HPDE6-E6E7 (cell line): ENCODE measurements at regions not wholly inside any gene's neighbourhood (a gene's known extent, or its start where the extent isn't known, plus 50 kb on each side); places are given as distances from the start of the nearest gene placed in this dataset.

Source experiments
- DNase-seq: peaks from one replicate; pipeline ENCODE4 v3.0.0; 2011; ENCODE audit warnings: missing footprints; ENCODE audit errors: extremely low spot score

DNA sequence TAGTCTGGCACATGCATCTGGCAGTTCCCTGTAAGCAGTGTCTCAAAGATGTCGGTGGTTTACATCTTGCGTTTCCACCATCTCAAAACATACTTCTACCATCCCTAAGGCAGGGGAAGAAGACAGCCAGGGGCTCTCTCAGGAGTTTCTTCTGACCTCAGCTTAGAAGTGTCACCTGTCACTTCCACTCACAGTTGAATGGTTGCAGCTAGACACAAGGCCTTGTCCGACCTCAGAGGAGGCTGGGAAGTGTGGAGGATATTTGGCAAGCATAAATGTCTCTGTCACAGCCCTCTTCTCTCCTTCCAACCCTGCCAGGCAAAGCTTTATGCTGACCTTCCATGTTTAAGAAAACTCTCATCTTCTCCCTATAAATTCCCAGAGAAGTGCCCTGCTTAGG lies 193.3 kb downstream of the HERPUD2 start:
- no peak for DNase-seq

DNA sequence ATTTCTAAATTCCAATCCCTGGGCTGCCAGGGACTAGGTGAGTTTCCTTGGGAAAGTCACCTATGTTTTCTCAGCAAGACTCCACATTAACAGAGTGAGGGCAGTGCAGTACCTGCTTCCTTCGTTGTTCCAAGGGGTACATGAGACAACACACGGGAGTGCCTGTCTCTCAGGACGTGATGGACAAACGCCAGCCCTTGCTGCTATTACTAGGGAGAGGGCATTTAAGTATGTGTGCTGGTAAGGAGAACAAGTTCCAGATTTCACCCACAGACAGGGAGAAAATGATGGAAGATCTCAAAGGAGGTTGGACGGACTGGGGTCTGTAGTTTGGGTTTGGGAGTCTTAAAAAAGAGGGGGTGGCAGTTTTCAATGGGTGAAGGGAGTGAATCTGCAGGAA lies 195.7 kb downstream of the HERPUD2 start:
- no peak for DNase-seq

DNA sequence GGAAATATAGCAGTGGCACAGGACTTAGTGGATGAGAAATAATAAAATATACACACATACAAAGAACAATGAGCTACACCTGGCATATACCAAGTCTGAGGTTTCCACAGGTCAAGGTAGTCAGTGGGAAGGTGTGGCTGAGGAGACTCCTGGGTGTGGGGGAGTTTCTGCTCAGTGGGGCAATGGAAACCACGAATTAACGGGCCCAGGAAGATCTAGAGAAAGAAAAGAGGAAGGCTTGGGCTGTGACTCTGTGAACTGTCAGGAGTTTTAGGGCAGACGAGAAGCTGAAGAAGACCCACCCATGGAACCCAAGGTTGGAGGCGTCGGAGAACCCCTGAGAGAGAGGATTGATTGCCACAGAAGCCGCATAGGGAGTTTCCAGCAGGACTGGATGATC lies 196.5 kb downstream of the HERPUD2 start:
- no peak for DNase-seq

DNA sequence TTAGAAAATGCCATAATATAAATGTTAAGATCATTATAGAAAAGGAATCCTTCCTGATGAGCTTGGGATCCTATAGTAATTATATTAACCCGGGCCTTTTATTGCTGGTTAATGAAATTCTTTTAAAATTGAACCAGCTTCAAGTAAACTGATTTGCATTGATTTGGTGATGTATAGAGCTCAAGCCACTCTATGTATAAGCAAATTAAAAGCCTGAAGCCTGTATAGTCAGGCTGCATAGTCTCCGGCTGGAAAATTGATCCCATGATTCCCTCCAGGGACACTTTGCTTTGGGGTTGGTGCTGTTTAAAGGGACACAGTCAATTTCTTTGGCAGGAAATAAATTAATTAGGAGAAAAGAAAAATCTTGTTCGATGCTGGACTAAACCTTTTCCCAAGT lies 199.1 kb downstream of the HERPUD2 start:
- no peak for DNase-seq

DNA sequence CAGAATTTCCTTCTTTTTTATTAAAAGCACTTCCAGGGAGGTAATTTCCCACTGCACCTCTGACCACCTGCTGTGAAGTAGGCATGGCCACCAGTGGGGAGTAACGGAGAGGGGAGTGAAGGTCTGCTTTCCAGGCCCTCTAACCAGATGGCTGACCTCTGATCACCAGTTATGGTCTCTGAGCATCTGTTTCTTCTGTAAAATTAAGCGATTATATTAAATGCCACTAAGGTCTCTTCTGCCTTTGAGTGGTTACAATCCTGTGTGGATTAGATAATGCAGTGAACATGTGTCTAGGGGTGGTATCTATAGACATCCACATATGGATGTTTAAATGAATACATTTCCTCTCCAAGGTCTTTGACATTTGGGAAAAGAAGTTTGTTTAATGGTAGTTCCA lies 199.6 kb downstream of the HERPUD2 start:
- DNase-seq, result no peak

DNA sequence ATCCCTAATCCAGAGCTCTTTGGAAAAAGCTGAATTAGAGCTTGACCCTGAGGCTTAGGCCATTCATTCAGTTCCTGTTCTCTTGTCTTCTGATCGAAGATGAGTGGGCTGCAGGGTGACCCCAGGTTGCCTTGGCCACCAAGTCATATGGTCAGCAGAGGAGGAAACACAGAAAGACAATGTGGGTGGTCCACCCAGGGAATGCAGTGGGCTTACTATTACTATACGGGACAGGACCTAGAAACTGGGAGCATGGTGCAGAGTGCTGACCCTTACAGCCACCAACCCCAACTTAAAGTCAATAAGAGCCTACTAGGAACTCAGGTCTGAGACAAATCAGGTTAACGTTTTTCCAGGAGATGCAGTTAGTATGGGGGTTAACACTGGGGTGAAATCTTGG lies 200.5 kb downstream of the HERPUD2 start:
- no peak for DNase-seq

DNA sequence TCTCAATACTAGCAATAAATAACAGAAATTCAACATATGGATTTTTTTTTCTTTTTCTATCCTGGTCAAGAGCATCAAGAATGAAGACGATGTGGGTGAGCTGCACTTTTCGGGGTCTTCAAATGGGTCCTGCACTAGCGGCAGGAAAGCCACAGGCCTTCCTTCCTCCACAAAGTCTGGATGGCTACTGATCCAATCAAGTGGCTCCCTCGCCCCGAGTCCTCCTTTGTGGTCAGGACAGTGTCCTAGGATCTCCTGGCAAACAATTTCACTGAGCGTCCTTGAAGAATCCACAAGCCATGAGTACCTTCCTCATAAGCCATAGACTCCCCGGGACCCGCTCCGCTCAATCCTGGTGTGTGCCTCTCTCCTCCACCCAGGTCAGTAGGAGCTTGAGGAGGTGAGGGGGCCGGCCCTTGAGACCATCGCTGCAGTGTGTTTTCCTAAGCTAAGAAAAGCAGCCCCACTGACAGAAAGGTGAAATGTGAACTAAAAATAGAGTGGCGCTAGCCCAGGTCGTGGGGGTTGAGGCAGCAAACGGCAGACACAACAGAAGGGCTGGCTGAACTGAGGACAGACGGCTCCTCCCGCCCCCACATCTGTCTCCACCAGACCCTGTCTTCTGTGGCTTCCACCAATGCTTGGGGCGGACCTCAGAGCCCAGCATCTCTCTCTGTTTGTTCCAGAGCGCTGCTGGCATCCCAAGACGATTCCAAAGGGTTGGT lies 202.3 kb downstream of the HERPUD2 start:
- no peak for DNase-seq

DNA sequence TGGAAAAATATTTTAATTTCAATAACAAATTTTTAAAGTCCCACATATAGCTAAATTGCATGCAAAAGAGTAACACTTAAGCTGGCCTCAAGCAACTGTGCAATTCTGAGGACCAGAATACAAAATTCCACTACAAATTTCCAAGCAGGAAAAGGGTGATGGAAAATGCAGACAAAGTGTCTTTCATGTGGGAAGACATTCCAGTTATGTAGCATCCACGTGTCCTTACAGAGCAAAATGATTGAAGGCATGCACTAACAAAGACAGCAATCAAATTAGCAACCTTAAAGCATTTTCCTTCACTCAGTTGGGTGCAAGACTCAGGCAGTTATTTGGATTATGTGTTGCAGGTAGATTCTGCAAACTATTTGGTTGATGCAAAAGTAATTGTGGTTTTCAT lies 203.7 kb downstream of the HERPUD2 start:
- DNase-seq, result no peak

DNA sequence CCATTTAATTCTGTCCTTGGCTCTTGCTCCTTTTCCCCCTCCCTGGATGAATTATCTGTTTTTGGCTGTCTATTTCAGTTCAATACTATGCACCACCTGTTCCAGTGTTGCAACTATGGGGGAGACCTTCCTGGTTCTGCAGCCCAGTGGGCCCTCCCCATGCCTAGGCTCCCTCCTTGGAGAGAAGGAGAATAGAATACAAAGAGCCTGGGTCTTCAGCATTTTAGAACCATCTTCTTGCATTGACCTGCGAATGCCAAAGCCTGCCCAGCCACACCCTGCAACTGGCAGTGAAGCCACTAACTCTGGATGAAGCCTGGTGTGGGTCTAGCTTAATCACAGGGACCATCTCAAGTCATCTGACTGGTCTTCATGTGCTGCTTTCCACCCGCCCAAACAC lies 207.1 kb downstream of the HERPUD2 start:
- no peak for DNase-seq

DNA sequence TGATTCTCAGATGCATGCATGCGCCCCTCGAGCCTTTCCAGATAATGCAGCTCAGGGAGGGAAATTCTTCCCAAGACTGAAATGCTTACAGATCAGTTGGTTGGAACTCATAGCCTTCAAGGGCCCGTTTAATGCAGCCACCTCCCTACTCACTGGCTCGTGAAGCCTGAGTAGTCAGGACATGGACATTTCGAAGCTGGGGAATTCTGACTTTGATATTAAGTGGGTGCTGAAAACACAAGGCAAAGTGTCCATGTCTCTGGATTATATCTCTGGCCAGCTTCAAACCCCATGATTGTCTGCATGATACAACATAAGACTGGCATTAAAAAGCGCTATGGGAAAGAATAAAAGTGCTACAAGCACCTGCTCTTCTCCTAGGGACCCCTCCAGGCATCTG lies 207.5 kb downstream of the HERPUD2 start:
- no peak for DNase-seq

DNA sequence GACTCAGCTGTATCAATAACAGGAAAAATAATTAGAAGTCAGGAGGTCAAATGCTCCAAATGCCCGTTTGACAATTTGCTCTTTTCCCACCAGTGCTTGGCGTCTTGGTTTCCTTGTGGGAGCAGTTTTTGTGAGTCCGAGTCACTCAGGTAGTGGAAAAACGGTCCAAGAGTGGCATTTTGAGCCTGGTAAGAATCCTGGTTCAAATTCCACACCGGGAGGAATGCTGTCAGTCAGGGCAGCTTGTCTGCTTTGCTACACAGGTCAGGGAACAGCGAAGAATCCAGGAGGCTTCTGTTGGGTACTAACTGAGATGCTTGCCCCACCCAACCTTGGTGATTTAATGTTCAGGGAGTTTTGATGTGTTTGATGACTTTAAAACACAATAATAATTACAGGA lies 209.5 kb downstream of the HERPUD2 start:
- no peak for DNase-seq

DNA sequence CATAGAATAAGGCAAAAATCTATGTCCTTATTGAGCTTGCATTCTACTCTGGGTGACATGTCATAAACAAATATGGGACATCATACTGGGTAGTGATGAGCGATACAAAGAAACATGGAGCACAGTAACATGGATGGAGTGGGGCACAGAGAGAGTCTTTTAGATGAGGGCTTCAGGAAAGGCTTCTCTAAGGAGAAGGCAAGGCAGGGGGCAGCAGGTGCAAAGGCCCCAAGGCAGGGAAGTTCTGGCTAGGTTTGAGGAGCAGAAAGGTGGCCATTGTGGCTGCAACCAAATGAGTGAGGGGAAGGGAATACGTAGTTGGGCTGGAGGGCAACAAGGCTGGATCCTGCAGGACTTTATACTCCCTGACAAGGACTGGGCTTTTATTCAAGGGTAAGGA lies 211.4 kb downstream of the HERPUD2 start:
- DNase-seq, result no peak

DNA sequence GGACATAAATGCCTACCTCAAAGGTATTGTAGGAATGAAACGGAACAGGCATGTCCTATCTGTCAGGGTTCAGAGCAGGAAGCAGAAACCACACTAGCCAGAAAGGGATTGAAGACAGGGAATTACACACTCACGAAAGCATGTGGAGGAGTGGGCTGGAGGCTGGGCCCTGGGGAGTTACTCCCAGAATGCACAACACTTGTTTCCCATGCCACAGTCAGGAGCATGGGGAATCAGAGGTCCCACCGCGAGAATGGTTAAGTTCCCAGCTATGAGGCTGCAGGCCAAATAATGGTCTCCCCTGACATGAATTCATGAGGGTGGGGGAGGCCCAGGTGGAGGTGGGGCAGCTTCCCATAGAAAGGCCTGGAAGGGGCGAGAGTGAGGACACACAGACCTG lies 212.7 kb downstream of the HERPUD2 start:
- DNase-seq, result no peak

DNA sequence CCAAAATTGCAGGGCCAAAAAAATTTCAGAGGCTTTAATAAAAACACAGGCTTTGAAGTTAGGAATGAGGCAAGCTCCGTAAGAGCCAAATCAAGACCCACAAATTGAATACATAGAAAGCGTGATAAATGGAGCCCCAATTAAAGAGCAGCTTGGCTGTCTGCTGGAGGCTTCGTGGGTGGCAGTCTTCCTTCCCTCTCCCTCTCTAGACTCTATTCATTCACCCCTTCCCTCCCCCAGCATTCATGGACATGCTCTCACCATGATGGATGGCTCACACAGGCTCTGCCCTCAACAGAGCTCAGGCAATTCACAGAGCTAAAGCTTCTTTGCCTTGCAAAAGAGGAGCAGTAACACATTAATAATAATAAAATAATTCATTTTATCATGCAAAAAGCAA lies 214.1 kb downstream of the HERPUD2 start:
- no peak for DNase-seq

DNA sequence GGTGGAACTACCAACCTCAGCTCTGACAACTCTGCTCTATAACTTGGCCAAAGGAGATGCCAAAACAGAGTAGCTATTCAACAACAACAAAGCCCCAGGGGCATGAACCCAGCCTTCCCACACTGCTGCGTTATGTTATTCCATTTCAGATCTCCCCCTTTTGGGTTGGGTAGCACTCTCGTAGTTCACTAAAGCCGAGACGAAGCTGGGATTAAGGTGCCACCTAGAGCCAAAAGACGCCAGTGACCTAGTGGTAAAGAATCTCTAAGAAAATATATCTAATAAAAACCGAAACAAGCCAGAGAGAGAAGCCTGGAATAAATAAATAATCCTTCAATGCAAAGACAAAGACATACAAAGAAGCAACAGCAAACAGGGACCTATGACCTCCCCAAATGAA lies 217.3 kb downstream of the HERPUD2 start:
- no peak for DNase-seq

DNA sequence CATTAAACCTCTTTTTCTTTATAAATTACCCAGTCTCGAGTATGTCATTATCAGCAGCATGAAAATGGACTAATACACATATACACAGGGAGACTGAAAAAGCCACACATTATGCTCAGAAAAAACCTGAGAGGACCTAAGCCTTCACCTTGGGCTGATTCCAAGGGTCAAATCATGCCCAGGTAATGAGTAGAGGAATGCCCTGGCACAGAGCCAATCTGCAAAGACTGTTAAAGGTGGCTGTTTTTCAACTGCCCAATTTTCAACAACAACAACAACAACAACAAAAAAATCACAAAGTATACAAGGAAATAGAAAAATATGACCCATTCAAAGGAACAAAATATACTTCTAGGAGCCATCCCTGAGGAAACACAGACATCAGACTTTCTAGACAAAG lies 220.2 kb upstream of the TBX20 start:
- DNase-seq, result no peak

DNA sequence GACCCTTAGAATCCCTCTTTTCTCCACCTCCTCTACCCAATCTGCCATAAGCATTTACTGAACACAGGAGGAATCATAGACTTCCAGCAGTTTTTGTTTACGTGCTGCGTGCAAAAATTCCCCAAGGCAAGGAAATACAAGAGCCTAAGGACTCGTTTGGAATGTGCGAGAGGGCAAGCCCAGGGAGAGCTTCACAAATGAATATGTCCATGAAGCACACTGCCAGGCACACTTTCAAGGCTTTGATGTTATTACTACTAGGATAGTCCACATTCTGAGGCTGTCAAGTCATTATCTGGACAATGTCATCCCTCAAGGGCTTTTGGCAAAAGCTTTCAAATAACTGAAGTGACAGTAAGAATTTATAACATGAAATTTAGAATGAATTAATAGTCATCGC lies 214.7 kb upstream of the TBX20 start:
- DNase-seq, result no peak

DNA sequence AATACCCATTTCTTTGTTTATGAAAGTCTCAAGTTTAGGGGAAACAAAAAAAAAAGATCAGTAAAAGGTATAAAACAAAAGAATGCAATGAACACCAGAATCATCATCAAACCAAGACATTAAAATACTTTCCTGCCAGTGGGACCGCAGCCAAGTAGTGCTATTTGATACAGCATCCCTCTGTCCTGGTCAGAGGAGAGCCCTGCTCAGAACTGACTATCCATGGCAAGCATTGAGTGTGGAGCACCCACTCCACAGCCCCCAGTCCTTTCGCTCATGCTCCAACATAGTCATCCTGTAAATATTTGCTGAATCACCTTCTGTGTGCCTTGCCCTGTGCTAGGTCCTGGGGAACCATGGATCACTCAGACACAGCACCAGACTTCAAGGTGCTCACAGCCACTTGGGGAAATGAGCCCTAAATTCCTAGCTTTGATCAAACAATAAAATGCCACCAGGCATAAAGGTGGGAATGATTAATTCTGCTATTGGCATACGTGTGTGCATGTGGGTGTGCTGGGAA lies 213.6 kb upstream of the TBX20 start:
- no peak for DNase-seq

DNA sequence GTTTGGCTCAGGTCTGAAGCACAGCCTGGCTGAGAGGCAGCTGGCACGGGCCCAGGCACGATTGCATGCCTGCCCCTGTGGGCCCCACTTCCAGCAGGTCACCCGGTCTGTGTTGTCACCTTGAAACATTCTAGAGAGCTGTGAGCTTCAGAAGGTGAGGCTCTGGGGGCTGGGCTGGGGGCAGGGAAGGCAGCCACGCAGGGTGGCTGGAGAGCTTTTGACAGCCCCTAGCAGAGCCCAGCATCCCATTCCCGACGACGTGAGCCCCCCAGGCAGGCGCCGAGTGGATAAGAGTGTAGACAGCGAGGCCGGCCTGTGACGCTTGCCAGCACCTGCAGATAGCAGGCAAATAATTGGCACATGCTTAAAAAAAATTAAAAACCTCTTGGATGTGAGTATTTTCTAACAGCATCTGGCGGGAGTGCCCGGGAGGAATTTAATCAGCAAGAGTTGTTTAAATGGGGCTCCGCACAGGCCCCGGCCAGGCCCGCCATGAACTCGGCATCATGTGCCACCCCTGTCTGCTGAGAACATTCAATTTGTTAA lies 212.0 kb upstream of the TBX20 start:
- no peak for DNase-seq

DNA sequence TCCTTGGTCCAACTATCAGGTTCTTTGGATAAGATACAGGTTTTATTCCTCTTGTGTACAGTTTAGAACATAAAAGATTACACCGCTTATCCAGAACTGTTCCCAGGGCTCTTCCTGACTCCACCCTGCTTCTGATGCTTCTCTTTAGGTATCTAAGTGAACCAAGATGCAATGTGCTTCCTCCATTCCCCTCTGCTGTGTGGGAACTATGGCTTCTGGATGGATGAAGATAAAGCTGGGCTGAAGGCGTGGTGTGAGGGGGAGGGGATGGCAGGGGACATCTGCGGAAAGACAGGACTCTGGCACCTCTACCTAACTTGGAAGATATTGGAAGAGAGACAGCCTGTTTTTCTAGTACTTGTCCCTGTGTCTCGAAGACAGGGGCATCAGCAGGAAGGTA lies 209.9 kb upstream of the TBX20 start:
- DNase-seq, result no peak

DNA sequence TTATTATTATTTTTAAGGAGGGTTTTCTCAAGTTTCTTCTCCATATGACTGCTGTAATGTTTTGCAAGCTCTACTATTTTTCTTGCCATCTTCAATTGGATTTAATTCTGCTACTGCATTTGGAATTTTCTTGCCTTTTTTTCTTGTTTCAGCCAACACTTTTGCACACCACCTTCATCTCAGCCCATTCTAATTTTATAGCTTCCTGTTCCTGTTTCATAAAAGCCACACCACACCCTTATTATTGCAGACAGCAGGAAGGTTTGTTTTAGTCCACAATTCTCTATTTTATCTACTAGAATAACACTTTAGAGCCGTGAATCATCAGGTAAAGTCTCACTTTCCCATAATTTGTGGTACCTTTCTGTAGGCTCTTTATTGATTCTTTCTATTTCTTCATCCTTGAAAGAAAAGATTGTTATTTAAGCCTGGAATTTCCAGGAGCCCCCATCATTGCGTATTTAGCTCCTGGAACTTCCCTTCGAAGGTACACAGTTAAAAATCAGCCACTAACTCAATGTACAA lies 209.3 kb upstream of the TBX20 start:
- no peak for DNase-seq

DNA sequence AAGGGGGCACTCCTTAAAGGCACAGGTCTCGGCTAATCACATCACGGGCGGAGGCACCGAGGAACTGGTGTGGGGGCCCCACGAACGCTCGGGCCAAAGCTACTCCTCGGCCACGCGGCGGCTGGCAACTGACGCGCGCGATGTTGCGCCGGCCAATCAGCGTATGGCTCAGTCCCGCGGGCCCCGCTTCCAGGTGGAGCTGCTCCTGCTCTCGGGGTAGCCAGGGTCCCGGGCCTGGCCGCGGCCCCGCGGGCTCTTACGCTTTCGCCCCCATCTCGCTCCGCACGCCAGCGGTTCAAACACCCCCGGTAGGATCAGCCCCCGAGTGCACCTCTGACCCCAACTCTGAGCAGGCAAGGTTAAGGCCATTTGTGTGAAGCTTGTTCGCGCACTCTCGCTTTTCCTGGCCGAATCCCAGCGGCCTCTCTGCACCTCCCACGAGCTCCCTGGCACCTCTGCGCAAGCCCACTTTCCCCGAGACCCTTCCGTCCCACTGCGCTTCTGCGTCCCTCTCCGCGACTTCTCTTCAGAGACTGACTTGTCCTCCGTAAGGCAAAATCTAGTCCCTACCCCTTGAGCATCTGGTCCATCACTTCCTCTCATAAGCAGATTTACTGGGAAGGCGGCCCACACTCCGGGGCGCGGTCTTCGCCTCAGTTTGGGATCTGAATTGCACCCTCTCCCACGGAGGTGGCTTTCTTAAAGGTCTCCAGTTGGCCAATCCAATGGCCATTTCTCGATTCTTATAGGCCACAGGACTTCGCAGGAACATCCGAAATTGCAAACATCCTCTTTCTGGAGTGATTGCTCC lies 200.9 kb upstream of the TBX20 start:
- DNase-seq, result no peak
